ENCODE measurements at regions not wholly inside any gene's neighbourhood (a gene's known extent, or its start where the extent isn't known, plus 50 kb on each side); places are given as distances from the start of the nearest gene placed in this dataset.

GRCh38 chr20:22833851-22834250 lies 201.3 kb upstream of the SSTR4 start:
- TF ChIP-seq CTCF (IDR thresholded peaks at IDR 0.05): no peak
- no peak for TF ChIP-seq POLR2A (IDR thresholded peaks at IDR 0.05)
- Histone ChIP-seq H3K9me3 (peaks cover 0 to 2% (median 0%) of the 10 kb centered on the region in 12 donors), H3K4me3 (no peak overlapping the region), H3K36me3 (no peaks in the 10 kb centered on the region), H3K27ac (no peak overlapping the region), H3K27me3 (peaks cover 0 to 3% (median 0%) of the 10 kb centered on the region in 9 donors), H3K4me1 (peaks cover 0 to 7% (median 0%) of the 10 kb centered on the region in 12 donors)
- no peak for DNase-seq
- no peak for ATAC-seq
- 66 to 82% (median 80%) methylated on average over 8 of the region's 8 CpGs for WGBS, 4 donors
- intact Hi-C loops (cut with DNase I): no loop called here

- ATAC-seq (no peak), DNase-seq (no peak)
- intact Hi-C loops (cut with DNase I): no loop called here
- Histone ChIP-seq H3K27me3 (no peaks in the 10 kb centered on the region), H3K27ac (no peak overlapping the region), H3K4me1 (peaks cover 0 to 7% (median 0%) of the 10 kb centered on the region in 12 donors), H3K4me3 (no peak overlapping the region), H3K36me3 (no peaks in the 10 kb centered on the region), H3K9me3 (peaks cover 0 to 2% (median 0%) of the 10 kb centered on the region in 12 donors)
- no peak for TF ChIP-seq CTCF (IDR thresholded peaks at IDR 0.05)
- TF ChIP-seq POLR2A (IDR thresholded peaks at IDR 0.05): no peak
Measured at GRCh38 chr20:22834651-22835256, 200.4 kb upstream of the SSTR4 start.

GRCh38 chr20:22836211-22836610 lies 198.9 kb upstream of the SSTR4 start:
- 43 to 50% (median 49%) methylated on average over 1 of the region's 1 CpG for WGBS, 4 donors
- Histone ChIP-seq H3K4me1 (peaks cover 0 to 7% (median 0%) of the 10 kb centered on the region in 12 donors), H3K27ac (no peak overlapping the region), H3K4me3 (no peak overlapping the region), H3K9me3 (no peaks in the 10 kb centered on the region), H3K27me3 (no peaks in the 10 kb centered on the region), H3K36me3 (no peaks in the 10 kb centered on the region)
- intact Hi-C loops (cut with DNase I): no loop called here
- TF ChIP-seq POLR2A (IDR thresholded peaks at IDR 0.05): no peak
- TF ChIP-seq CTCF (IDR thresholded peaks at IDR 0.05): no peak
- ATAC-seq (no peak), DNase-seq (no peak)

GRCh38 chr20:22836877-22837276 lies 198.2 kb upstream of the SSTR4 start:
- DNase-seq (no peak), ATAC-seq (no peak)
- Histone ChIP-seq H3K9me3 (no peaks in the 10 kb centered on the region), H3K4me3 (no peak overlapping the region), H3K4me1 (peaks cover 0 to 7% (median 0%) of the 10 kb centered on the region in 12 donors), H3K36me3 (no peaks in the 10 kb centered on the region), H3K27ac (no peak overlapping the region), H3K27me3 (no peaks in the 10 kb centered on the region)
- 71 to 86% (median 81%) methylated on average over 1 of the region's 1 CpG for WGBS, 4 donors
- intact Hi-C loops (cut with DNase I): no loop called here
- TF ChIP-seq CTCF (IDR thresholded peaks at IDR 0.05): no peak
- TF ChIP-seq POLR2A (IDR thresholded peaks at IDR 0.05): no peak

Measured in heart left ventricle (tissue), 16 donors.